Trophoblast cell (in vitro differentiated cells and primary cell): ENCODE measurements at regions not wholly inside any gene's neighbourhood (a gene's known extent, or its start where the extent isn't known, plus 50 kb on each side); places are given as distances from the start of the nearest gene placed in this dataset.
"Not testable (repeated sequence)": the region's sequence is repeated elsewhere in the genome, so short reads cannot be mapped to it uniquely, and the experiment has no call there.

Source experiments
- DNase-seq, 2 donors: peaks; one replicate each; pipeline ENCODE4 v3.0.0-alpha.2; 2016
- H2AFZ ChIP-seq: 2 replicates; pipeline ENCODE4 v1.6.1; 2013; ENCODE audit warnings: low read length, moderate library complexity, mild to moderate bottlenecking; ENCODE audit not compliant: insufficient read depth, poor library complexity
- H2AK5ac ChIP-seq: 2 replicates; pipeline ENCODE4 v1.6.1; 2013; ENCODE audit warnings: mild to moderate bottlenecking, low read length
- H2BK120ac ChIP-seq: 2 replicates; pipeline ENCODE4 v1.6.1; 2013; ENCODE audit warnings: low read length, mild to moderate bottlenecking, moderate library complexity; ENCODE audit not compliant: insufficient read depth, poor library complexity
- H2BK12ac ChIP-seq: 2 replicates; pipeline ENCODE4 v1.6.1; 2013; ENCODE audit warnings: mild to moderate bottlenecking, low read length, moderate library complexity
- H2BK5ac ChIP-seq: 2 replicates; pipeline ENCODE4 v1.6.1; 2013; ENCODE audit warnings: low read length, low read depth, moderate library complexity, mild to moderate bottlenecking; ENCODE audit not compliant: poor library complexity
- H3K14ac ChIP-seq: 2 replicates; pipeline ENCODE4 v1.6.1; 2013; ENCODE audit warnings: mild to moderate bottlenecking, low read length
- H3K18ac ChIP-seq: 2 replicates; pipeline ENCODE4 v1.6.1; 2013; ENCODE audit warnings: mild to moderate bottlenecking, low read length
- H3K23ac ChIP-seq: 2 replicates; pipeline ENCODE4 v1.6.1; 2013; ENCODE audit warnings: low read length
- H3K27ac ChIP-seq: 2 replicates; pipeline ENCODE4 v1.5.1; 2013; ENCODE audit warnings: low read depth, mild to moderate bottlenecking, inconsistent platforms, low read length, moderate library complexity
- H3K27me3 ChIP-seq: 2 replicates; pipeline ENCODE4 v1.6.1; 2013; ENCODE audit warnings: inconsistent platforms, mild to moderate bottlenecking, low read length, moderate library complexity; ENCODE audit not compliant: insufficient read depth
- H3K36me3 ChIP-seq, 2 experiments: 1 replicate in 1 of 2; 2 replicates in 1 of 2; pipeline ENCODE4 v1.6.1; 2013; ENCODE audit warnings: low read length in 2 of 2, mild to moderate bottlenecking in 2 of 2, moderate library complexity in 1 of 2; ENCODE audit not compliant: insufficient read depth in 2 of 2, control insufficient read depth in 1 of 2
- H3K4ac ChIP-seq: 2 replicates; pipeline ENCODE4 v1.6.1; 2013; ENCODE audit warnings: low read depth, mild to moderate bottlenecking, low read length, moderate library complexity
- H3K4me1 ChIP-seq, 2 experiments: 1 replicate in 1 of 2; 2 replicates in 1 of 2; pipeline ENCODE4 v1.6.1; 2013; ENCODE audit warnings: low read length in 2 of 2, mild to moderate bottlenecking in 2 of 2, moderate library complexity in 1 of 2; ENCODE audit not compliant: insufficient read depth in 2 of 2, control insufficient read depth in 1 of 2
- H3K4me2 ChIP-seq: 2 replicates; pipeline ENCODE4 v1.6.1; 2013; ENCODE audit warnings: inconsistent platforms, mild to moderate bottlenecking, low read length, moderate library complexity
- H3K4me3 ChIP-seq: 2 replicates; pipeline ENCODE4 v1.5.1; 2013; ENCODE audit warnings: mild to moderate bottlenecking, low read depth, low read length, inconsistent platforms
- H3K79me1 ChIP-seq: one replicate; pipeline ENCODE4 v1.6.1; 2013; ENCODE audit warnings: low read length
- H3K79me2 ChIP-seq: 2 replicates; pipeline ENCODE4 v1.6.1; 2013; ENCODE audit warnings: low read length, mild to moderate bottlenecking; ENCODE audit not compliant: control insufficient read depth, insufficient read depth, poor library complexity
- H3K9ac ChIP-seq: 2 replicates; pipeline ENCODE4 v1.6.1; 2013; ENCODE audit warnings: mild to moderate bottlenecking, low read length
- H3K9me3 ChIP-seq: 2 replicates; pipeline ENCODE4 v1.6.1; 2013; ENCODE audit warnings: low read depth, mild to moderate bottlenecking, control low read depth, inconsistent platforms, low read length; ENCODE audit not compliant: insufficient read depth
- H4K12ac ChIP-seq: 2 replicates; pipeline ENCODE4 v1.6.1; 2013; ENCODE audit warnings: low read depth, mild to moderate bottlenecking, low read length, moderate library complexity
- H4K8ac ChIP-seq: 2 replicates; pipeline ENCODE4 v1.6.1; 2013; ENCODE audit warnings: low read depth, mild to moderate bottlenecking, low read length, moderate library complexity
- H4K91ac ChIP-seq: one replicate; pipeline ENCODE4 v1.6.1; 2013; ENCODE audit warnings: low read depth, mild to moderate bottlenecking, low read length, moderate library complexity
- WGBS: extraction: QIAGEN DNeasy Blood & Tissue Kit; methylation state at CpG from one replicate; pipeline ENCODE4 v1.1.7; 2013; ENCODE audit warnings: missing lambda C conversion rate; ENCODE audit not compliant: insufficient read length, insufficient coverage; ENCODE audit errors: extremely low coverage; 5-methylcytosine and 5-hydroxymethylcytosine counted together

DNA sequence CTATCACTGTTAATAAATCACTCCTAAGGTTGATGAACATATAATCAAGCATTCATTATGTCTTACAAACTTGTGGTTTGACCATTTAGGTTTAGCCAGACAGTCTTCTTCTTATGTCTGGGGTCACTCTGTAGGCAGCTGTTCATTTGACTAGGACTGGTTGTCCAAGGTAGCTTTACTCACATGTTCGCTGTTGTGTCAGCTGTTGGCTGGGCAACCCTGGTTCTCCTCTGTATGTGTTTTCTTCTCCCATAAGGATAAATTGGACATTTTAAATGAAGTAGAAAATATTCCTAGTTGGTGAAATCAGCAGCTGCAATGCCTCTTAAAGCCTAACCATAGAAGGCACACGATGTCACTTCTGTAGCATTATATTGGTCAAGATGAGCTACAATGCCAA, 635.1 kb downstream of the EPHA3 start:
- Histone ChIP-seq H3K27ac (no peak overlapping the region), H3K9me3 (no peaks in the 10 kb centered on the region), H3K4me2 (no peak overlapping the region), H2BK12ac (no peak overlapping the region), H2BK5ac (no peak overlapping the region), H3K14ac (no peak overlapping the region), H3K9ac (no peak overlapping the region), H3K4me3 (no peak overlapping the region), H3K79me2 (no peaks in the 10 kb centered on the region), H4K8ac (no peak overlapping the region), H3K23ac (no peak overlapping the region), H4K12ac (no peak overlapping the region), H3K4me1 (no peaks in the 10 kb centered on the region), H2BK120ac (no peak overlapping the region), H4K91ac (no peak overlapping the region), H3K79me1 (no peaks in the 10 kb centered on the region), H2AK5ac (no peak overlapping the region), H3K18ac (no peak overlapping the region), H2AFZ (no peak overlapping the region), H3K4ac (no peak overlapping the region), H3K36me3 (no peaks in the 10 kb centered on the region), H3K27me3 (no peaks in the 10 kb centered on the region)
- WGBS = no CpG with 5 or more reads among the region's 2 CpGs
- DNase-seq = no peak

DNA sequence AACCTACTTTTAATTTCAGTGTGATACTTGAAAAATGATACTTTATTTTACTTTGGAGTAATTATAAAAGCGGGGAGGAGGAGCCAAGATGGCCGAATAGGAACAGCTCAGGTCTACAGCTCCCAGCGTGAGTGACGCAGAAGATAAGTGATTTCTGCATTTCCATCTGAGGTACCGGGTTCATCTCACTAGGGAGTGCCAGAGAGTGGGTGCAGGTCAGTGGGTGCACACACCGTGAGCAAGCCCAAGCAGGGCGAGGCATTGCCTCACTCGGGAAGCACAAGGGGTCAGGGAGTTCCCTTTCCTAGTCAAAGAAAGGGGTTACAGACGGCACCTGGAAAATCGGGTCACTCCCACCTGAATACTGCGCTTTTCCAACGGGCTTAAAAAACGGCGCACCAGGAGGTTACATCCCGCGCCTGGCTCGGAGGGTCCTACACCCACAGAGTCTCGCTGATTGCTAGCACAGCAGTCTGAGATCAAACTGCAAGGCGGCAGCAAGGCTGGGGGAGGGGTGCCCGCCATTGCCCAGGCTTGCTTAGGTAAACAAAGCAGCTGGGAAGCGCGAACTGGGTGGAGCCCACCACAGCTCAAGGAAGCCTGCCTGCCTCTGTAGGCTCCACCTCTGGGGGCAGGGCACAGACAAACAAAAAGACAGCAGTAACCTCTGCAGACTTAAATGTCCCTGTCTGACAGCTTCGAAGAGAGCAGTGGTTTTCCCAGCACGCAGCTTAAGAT, 640.3 kb downstream of the EPHA3 start:
- not testable (repeated sequence) for H2BK120ac ChIP-seq, H3K23ac ChIP-seq, DNase-seq, H4K8ac ChIP-seq, H3K27ac ChIP-seq, H2BK5ac ChIP-seq, H3K27me3 ChIP-seq, H3K18ac ChIP-seq, H3K14ac ChIP-seq, H3K4me1 ChIP-seq, H3K4me2 ChIP-seq, H3K9ac ChIP-seq, H3K4me3 ChIP-seq, H2BK12ac ChIP-seq, H3K79me1 ChIP-seq, H4K91ac ChIP-seq, H2AK5ac ChIP-seq, H3K36me3 ChIP-seq, H3K79me2 ChIP-seq, H3K9me3 ChIP-seq, H2AFZ ChIP-seq, H3K4ac ChIP-seq, H4K12ac ChIP-seq
- WGBS = no CpG with 5 or more reads among the region's 24 CpGs

DNA sequence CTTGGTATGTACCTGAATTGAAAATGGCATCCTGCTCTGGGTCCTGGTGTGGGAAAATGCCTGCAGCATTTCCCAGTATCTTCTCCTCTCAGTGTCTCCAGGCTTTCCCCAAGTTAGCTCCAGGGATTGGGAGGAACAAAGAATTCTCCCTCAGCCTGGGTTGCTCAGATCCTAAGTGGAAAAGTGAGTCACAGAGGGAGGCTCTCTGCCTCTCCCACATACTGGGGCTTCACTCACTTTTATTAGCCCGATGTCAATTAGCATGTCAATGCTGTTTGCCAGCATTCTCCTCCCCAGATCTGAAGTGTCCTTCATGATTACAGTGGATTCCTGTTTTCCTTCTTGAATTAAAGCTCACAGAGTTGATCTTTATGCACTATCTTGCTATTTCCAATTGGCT, 655.0 kb downstream of the EPHA3 start:
- no CpG with 5 or more reads among the region's 1 CpG for WGBS
- H3K23ac ChIP-seq = no peak overlapping the region

DNA sequence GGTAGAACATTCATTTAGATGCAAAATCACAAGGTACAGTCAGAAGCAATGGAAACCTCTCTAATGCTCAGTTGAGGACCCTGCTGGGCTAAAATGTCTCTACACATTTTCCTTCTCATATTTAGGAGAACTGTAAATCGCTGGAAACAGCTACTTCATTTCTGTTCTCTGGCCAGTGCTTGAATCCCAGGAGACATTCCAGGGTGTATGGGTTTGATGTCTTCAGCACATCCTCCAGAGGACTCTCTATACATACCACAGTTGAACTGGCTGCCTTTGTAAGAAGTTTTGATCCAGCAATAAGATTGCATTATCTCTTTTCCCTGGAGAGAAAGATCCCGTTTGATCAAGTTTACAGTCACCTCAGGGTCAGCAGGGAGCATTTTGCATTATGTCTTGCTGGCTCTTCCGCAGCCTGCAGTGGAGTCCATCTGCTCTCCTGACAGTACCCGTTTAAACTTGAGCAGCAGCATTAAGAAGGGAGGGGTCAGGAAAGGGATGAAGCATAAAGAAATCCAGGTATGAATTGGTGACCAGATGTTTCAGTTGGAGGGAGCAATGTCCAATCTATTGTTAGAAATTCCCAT, 676.0 kb downstream of the EPHA3 start:
- no peak for DNase-seq
- WGBS = no CpG with 5 or more reads among the region's 4 CpGs
- H2BK120ac ChIP-seq = no peak overlapping the region
- H3K4me2 ChIP-seq = no peak overlapping the region
- H2AK5ac ChIP-seq = no peak overlapping the region
- H2BK12ac ChIP-seq = no peak overlapping the region
- no peak overlapping the region for H4K12ac ChIP-seq
- H3K79me2 ChIP-seq = no peaks in the 10 kb centered on the region
- H3K36me3 ChIP-seq = no peaks in the 10 kb centered on the region
- no peak overlapping the region for H2BK5ac ChIP-seq
- no peak overlapping the region for H3K4me3 ChIP-seq
- no peaks in the 10 kb centered on the region for H3K9me3 ChIP-seq
- no peak overlapping the region for H3K14ac ChIP-seq
- no peaks in the 10 kb centered on the region for H3K4me1 ChIP-seq
- no peak overlapping the region for H3K23ac ChIP-seq
- H3K9ac ChIP-seq = no peak overlapping the region
- no peaks in the 10 kb centered on the region for H3K27me3 ChIP-seq
- no peak overlapping the region for H4K91ac ChIP-seq
- H3K27ac ChIP-seq = no peak overlapping the region
- no peak overlapping the region for H2AFZ ChIP-seq
- no peak overlapping the region for H3K18ac ChIP-seq
- H3K79me1 ChIP-seq = no peaks in the 10 kb centered on the region
- H4K8ac ChIP-seq = no peak overlapping the region
- no peak overlapping the region for H3K4ac ChIP-seq

More for the DNA sequence above, 655.0 kb downstream of the EPHA3 start:
- DNase-seq = no peak
- no peaks in the 10 kb centered on the region for H3K36me3 ChIP-seq
- H4K12ac ChIP-seq = no peak overlapping the region
- H3K79me2 ChIP-seq = no peaks in the 10 kb centered on the region
- H2BK12ac ChIP-seq = no peak overlapping the region
- H3K18ac ChIP-seq = no peak overlapping the region
- H3K9ac ChIP-seq = no peak overlapping the region
- no peak overlapping the region for H3K27ac ChIP-seq
- no peaks in the 10 kb centered on the region for H3K4me1 ChIP-seq
- H4K8ac ChIP-seq = no peak overlapping the region
- H3K4me3 ChIP-seq = no peak overlapping the region
- no peak overlapping the region for H2BK5ac ChIP-seq
- no peak overlapping the region for H2BK120ac ChIP-seq
- no peak overlapping the region for H3K14ac ChIP-seq
- no peak overlapping the region for H2AFZ ChIP-seq
- no peak overlapping the region for H4K91ac ChIP-seq
- no peak overlapping the region for H3K4ac ChIP-seq
- no peak overlapping the region for H3K4me2 ChIP-seq
- no peaks in the 10 kb centered on the region for H3K79me1 ChIP-seq
- no peak overlapping the region for H2AK5ac ChIP-seq
- no peaks in the 10 kb centered on the region for H3K27me3 ChIP-seq
- peaks cover 4% of the 10 kb centered on the region for H3K9me3 ChIP-seq
